GM23338 (cell line): ENCODE measurements at regions not wholly inside any gene's neighbourhood (a gene's known extent, or its start where the extent isn't known, plus 50 kb on each side); places are given as distances from the start of the nearest gene placed in this dataset.

Experiments
- ATAC-seq: fragments of 200-7000 bp; cut with Tn5 transposase; 3 replicates; pipeline ENCODE4 v1.9.1; 2020
- DNase-seq: peaks from one replicate; pipeline ENCODE4 v3.0.0-alpha.2; 2015; ENCODE audit warnings: low spot score
- H2AFZ ChIP-seq: fragments of 200-600 bp; sonication (generic); 2 replicates; pipeline ENCODE4 v1.8.0; 2016; ENCODE audit warnings: antibody characterized with exemption, mild to moderate bottlenecking, moderate library complexity
- H3F3A ChIP-seq: fragments of 200-600 bp; sonication (generic); replicated peaks from 2 replicates; pipeline ENCODE4 v1.8.0; 2017; ENCODE audit warnings: antibody characterized with exemption, mixed run types, low read depth
- H3K27ac ChIP-seq: fragments of 200-600 bp; sonication (generic); 2 replicates; pipeline ENCODE4 v1.6.1; 2016; ENCODE audit warnings: low read depth
- H3K27me3 ChIP-seq: fragments of 200-600 bp; sonication (generic); 2 replicates; pipeline ENCODE4 v1.8.0; 2016; ENCODE audit warnings: mild to moderate bottlenecking, mixed run types, moderate library complexity; ENCODE audit not compliant: insufficient read depth
- H3K36me3 ChIP-seq: fragments of 200-600 bp; sonication (generic); 2 replicates; pipeline ENCODE4 v1.8.0; 2016; ENCODE audit warnings: mild to moderate bottlenecking; ENCODE audit not compliant: insufficient read depth
- H3K4me1 ChIP-seq: fragments of 200-600 bp; sonication (generic); 2 replicates; pipeline ENCODE4 v1.8.0; 2016; ENCODE audit warnings: mild to moderate bottlenecking, moderate library complexity; ENCODE audit not compliant: insufficient read depth
- H3K4me2 ChIP-seq: fragments of 200-600 bp; sonication (generic); 2 replicates; pipeline ENCODE4 v1.7.1; 2017; ENCODE audit warnings: mixed run types
- H3K4me3 ChIP-seq: fragments of 200-600 bp; sonication (generic); 2 replicates; pipeline ENCODE4 v1.6.1; 2016; ENCODE audit warnings: mixed run types
- H3K79me2 ChIP-seq: fragments of 200-600 bp; sonication (generic); replicated peaks from 2 replicates; pipeline ENCODE4 v1.8.0; 2017; ENCODE audit warnings: mild to moderate bottlenecking; ENCODE audit not compliant: insufficient read depth
- H3K9me2 ChIP-seq: fragments of 200-600 bp; sonication (generic); 2 replicates; pipeline ENCODE4 v1.8.0; 2017; ENCODE audit not compliant: insufficient read depth
- H4K20me1 ChIP-seq: fragments of 200-600 bp; sonication (generic); replicated peaks from 2 replicates; pipeline ENCODE4 v1.8.0; 2017; ENCODE audit warnings: mild to moderate bottlenecking; ENCODE audit not compliant: insufficient read depth
- H3K27ac Mint-ChIP-seq: 2 replicates; pipeline ENCODE4 v1.8.0; 2020; ENCODE audit warnings: inconsistent platforms, mild to moderate bottlenecking, moderate library complexity, mixed read lengths
- H3K27me3 Mint-ChIP-seq: 3 replicates; pipeline ENCODE4 v1.8.0; 2022; ENCODE audit warnings: low read depth, mild to moderate bottlenecking, moderate library complexity, mixed read lengths, inconsistent platforms; ENCODE audit not compliant: insufficient read depth, poor library complexity
- H3K36me3 Mint-ChIP-seq: 3 replicates; pipeline ENCODE4 v1.8.0; 2021; ENCODE audit warnings: low read depth, mild to moderate bottlenecking, inconsistent platforms, moderate library complexity, mixed read lengths
- H3K4me1 Mint-ChIP-seq: 3 replicates; pipeline ENCODE4 v1.8.0; 2020; ENCODE audit warnings: mild to moderate bottlenecking, inconsistent platforms, mixed read lengths
- H3K4me3 Mint-ChIP-seq: 3 replicates; pipeline ENCODE4 v1.8.0; 2021; ENCODE audit warnings: moderate library complexity, mild to moderate bottlenecking, inconsistent platforms, mixed read lengths
- H3K9me3 Mint-ChIP-seq: 3 replicates; pipeline ENCODE4 v1.8.0; 2020; ENCODE audit warnings: moderate library complexity, mild to moderate bottlenecking, inconsistent platforms, mixed read lengths
- CREB1 ChIP-seq: fragments of 250-450 bp; sonication (Bioruptor Pico); IDR thresholded peaks from 2 replicates; pipeline ENCODE4 v1.5.0; 2020; ENCODE audit warnings: low read depth, mild to moderate bottlenecking, moderate library complexity
- CTCF ChIP-seq, 2 experiments: fragments of 200-600 bp in 1 of 2; sonication (generic) in 1 of 2; conservative IDR thresholded peaks; 2 replicates each; pipeline versions ENCODE4 v1.5.1 to v1.6.1; 2016 to 2017; ENCODE audit warnings: antibody characterized with exemption in 2 of 2, low read depth in 2 of 2, mild to moderate bottlenecking in 2 of 2, moderate library complexity in 1 of 2
- EZH2 ChIP-seq: fragments of 200-600 bp; sonication (generic); IDR thresholded peaks from one replicate; pipeline ENCODE4 v1.8.0; 2017; ENCODE audit warnings: antibody characterized with exemption, mild to moderate bottlenecking, low read depth; ENCODE audit not compliant: unreplicated experiment
- EZH2phosphoT487 ChIP-seq: fragments of 200-600 bp; sonication (generic); IDR thresholded peaks from one replicate; pipeline ENCODE4 v1.8.1; 2018; ENCODE audit warnings: antibody characterized with exemption; ENCODE audit not compliant: unreplicated experiment
- NANOG ChIP-seq: IDR thresholded peaks from 2 replicates; pipeline ENCODE4 v1.6.1; 2016; ENCODE audit warnings: antibody characterized with exemption, borderline replicate concordance
- ZNF114 ChIP-seq: fragments of 250-450 bp; sonication (Bioruptor Pico); IDR thresholded peaks from 2 replicates; pipeline ENCODE4 v1.5.0; 2020; ENCODE audit warnings: mild to moderate bottlenecking, moderate library complexity
- ZNF331 ChIP-seq: fragments of 250-450 bp; sonication (Bioruptor Pico); IDR thresholded peaks from 2 replicates; pipeline ENCODE4 v1.5.0; 2020; ENCODE audit warnings: low read depth, mild to moderate bottlenecking, moderate library complexity
- TF ChIP-seq, protein P1 (sequence below): IDR thresholded peaks from one replicate; pipeline ENCODE4 v1.6.1; 2018; ENCODE audit warnings: antibody characterized with exemption; ENCODE audit not compliant: unreplicated experiment

GRCh38 chr17:79396696-79397095 is 214.2 kb downstream of the RBFOX3 start:
- Mint-ChIP-seq H3K9me3 (no peaks in the 10 kb centered on the region), H3K27ac (no peak overlapping the region), H3K4me1 (peaks cover 15% of the 10 kb centered on the region), H3K4me3 (no peak overlapping the region), H3K36me3 (no peaks in the 10 kb centered on the region), H3K27me3 (peaks cover 32% of the 10 kb centered on the region)
- no peak overlapping the region for H3K4me2 ChIP-seq
- ATAC-seq: no peak
- TF ChIP-seq EZH2: no peak
- no peak for TF ChIP-seq ZNF331
- TF ChIP-seq, protein P1, sequence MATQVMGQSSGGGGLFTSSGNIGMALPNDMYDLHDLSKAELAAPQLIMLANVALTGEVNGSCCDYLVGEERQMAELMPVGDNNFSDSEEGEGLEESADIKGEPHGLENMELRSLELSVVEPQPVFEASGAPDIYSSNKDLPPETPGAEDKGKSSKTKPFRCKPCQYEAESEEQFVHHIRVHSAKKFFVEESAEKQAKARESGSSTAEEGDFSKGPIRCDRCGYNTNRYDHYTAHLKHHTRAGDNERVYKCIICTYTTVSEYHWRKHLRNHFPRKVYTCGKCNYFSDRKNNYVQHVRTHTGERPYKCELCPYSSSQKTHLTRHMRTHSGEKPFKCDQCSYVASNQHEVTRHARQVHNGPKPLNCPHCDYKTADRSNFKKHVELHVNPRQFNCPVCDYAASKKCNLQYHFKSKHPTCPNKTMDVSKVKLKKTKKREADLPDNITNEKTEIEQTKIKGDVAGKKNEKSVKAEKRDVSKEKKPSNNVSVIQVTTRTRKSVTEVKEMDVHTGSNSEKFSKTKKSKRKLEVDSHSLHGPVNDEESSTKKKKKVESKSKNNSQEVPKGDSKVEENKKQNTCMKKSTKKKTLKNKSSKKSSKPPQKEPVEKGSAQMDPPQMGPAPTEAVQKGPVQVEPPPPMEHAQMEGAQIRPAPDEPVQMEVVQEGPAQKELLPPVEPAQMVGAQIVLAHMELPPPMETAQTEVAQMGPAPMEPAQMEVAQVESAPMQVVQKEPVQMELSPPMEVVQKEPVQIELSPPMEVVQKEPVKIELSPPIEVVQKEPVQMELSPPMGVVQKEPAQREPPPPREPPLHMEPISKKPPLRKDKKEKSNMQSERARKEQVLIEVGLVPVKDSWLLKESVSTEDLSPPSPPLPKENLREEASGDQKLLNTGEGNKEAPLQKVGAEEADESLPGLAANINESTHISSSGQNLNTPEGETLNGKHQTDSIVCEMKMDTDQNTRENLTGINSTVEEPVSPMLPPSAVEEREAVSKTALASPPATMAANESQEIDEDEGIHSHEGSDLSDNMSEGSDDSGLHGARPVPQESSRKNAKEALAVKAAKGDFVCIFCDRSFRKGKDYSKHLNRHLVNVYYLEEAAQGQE: no peak
- TF ChIP-seq ZNF114 (CRISPR knock-in tag): no peak
- TF ChIP-seq CREB1 (CRISPR knock-in tag): no peak
- no peak for TF ChIP-seq NANOG
- TF ChIP-seq CTCF (conservative IDR thresholded peaks at IDR 0.05; ENCODE audit: low read depth in 2 of 2): no peak
- no peaks in the 10 kb centered on the region for H3K9me2 ChIP-seq
- DNase-seq: no peak
- H3K27me3 ChIP-seq: peaks cover 24% of the 10 kb centered on the region
- H3K36me3 ChIP-seq: no peaks in the 10 kb centered on the region
- H4K20me1 ChIP-seq: no peaks in the 10 kb centered on the region
- no peaks in the 10 kb centered on the region for H3K79me2 ChIP-seq
- H2AFZ ChIP-seq: no peak overlapping the region
- no peak overlapping the region for H3K4me3 ChIP-seq
- H3F3A ChIP-seq: no peaks in the 10 kb centered on the region
- no peak overlapping the region for H3K27ac ChIP-seq
- no peaks in the 10 kb centered on the region for H3K4me1 ChIP-seq

DNA sequence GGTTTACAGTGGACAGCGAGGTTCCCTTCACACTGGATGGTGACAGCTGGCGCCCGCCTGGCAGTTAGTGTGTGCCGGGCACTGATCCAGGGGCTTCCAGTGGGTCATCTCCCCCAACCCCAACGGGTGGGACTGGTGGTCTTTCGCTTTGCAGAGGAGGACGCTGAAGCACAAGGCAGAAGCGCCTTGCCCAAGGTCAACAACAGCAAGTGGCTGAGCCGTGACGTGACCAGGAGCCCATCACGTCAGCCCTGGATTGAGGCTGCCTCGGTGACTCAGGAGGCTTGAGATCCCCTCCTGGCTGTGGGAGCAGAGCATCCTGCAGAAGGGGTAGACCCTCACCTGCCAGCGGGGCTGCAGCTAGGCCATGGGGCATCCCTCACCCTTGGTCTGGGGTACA is 215.3 kb downstream of the RBFOX3 start:
- no peak for ATAC-seq
- no peak overlapping the region for H3K4me3 ChIP-seq
- no peak for TF ChIP-seq CREB1 (CRISPR knock-in tag)
- TF ChIP-seq EZH2phosphoT487: no peak
- no peaks in the 10 kb centered on the region for H3K9me2 ChIP-seq
- Mint-ChIP-seq H3K36me3 (no peaks in the 10 kb centered on the region), H3K9me3 (no peaks in the 10 kb centered on the region), H3K4me1 (peaks cover 13% of the 10 kb centered on the region), H3K27me3 (peaks cover 31% of the 10 kb centered on the region), H3K27ac (no peak overlapping the region), H3K4me3 (no peak overlapping the region)
- H2AFZ ChIP-seq: no peak overlapping the region
- no peak overlapping the region for H3K4me2 ChIP-seq
- no peak for DNase-seq
- H3F3A ChIP-seq: no peaks in the 10 kb centered on the region
- H4K20me1 ChIP-seq: no peaks in the 10 kb centered on the region
- no peak overlapping the region for H3K27ac ChIP-seq
- H3K27me3 ChIP-seq: peaks cover 19% of the 10 kb centered on the region
- no peaks in the 10 kb centered on the region for H3K79me2 ChIP-seq
- H3K36me3 ChIP-seq: no peaks in the 10 kb centered on the region
- H3K4me1 ChIP-seq: no peaks in the 10 kb centered on the region
